B cell (primary cell): ENCODE measurements at regions not wholly inside any gene's neighbourhood (a gene's known extent, or its start where the extent isn't known, plus 50 kb on each side); places are given as distances from the start of the nearest gene placed in this dataset.
"Not testable (repeated sequence)": the region's sequence is repeated elsewhere in the genome, so short reads cannot be mapped to it uniquely, and the experiment has no call there.

ENCODE experiments used
- ATAC-seq: fragments of 200-7000 bp; cut with Tn5 transposase; one replicate; pipeline ENCODE4 v1.10.0; 2021; ENCODE audit warnings: low read depth, mild to moderate bottlenecking, moderate number of reproducible peaks, moderate library complexity
- CTCF ChIA-PET: fragments of 350-600 bp; sonication (Branson Sonifier 250); formaldehyde crosslinking; loops from one replicate; lab custom pipeline; 2021; ENCODE audit warnings: antibody characterized with exemption, inconsistent platforms; lab: Charles Lee
- POLR2A ChIA-PET: fragments of 350-600 bp; sonication (Branson Sonifier 250); formaldehyde crosslinking; loops from one replicate; lab custom pipeline; 2021; ENCODE audit warnings: antibody characterized with exemption; lab: Charles Lee
- DNase-seq: peaks from one replicate; pipeline ENCODE4 v3.0.0; 2013
- H2AFZ ChIP-seq: 2 replicates; pipeline ENCODE4 v1.6.1; 2012; ENCODE audit warnings: mild to moderate bottlenecking, low read depth, low read length; ENCODE audit not compliant: insufficient read depth, poor library complexity, severe bottlenecking
- H3K27ac ChIP-seq, 2 donors: 1 replicate in 1 of 2; 2 replicates in 1 of 2; pipeline ENCODE4 v1.5.1; 2012 to 2013; ENCODE audit warnings: low read length in 2 of 2, mild to moderate bottlenecking in 2 of 2, moderate library complexity in 1 of 2
- H3K27me3 ChIP-seq, 4 experiments: fragments of 200-600 bp in 1 of 4; sonication (generic) in 1 of 4; replicated peaks in 1 of 4; 1 replicate in 2 of 4; 2 replicates in 2 of 4; pipeline versions ENCODE4 v1.6.1 to v1.7.0; 2013 to 2016; ENCODE audit warnings: low read length in 3 of 4, mild to moderate bottlenecking in 2 of 4, mixed read lengths in 1 of 4, moderate library complexity in 1 of 4; ENCODE audit not compliant: insufficient read depth in 4 of 4, control insufficient read depth in 3 of 4; ENCODE audit errors: control extremely low read depth in 1 of 4
- H3K36me3 ChIP-seq, 2 experiments: replicated peaks in 1 of 2; 1 replicate in 1 of 2; 2 replicates in 1 of 2; pipeline versions ENCODE4 v1.6.1 to v1.7.1; 2013; ENCODE audit warnings: low read length in 1 of 2; ENCODE audit not compliant: insufficient read depth in 2 of 2, control insufficient read depth in 1 of 2; ENCODE audit errors: control extremely low read depth in 1 of 2, extremely low read depth in 1 of 2
- H3K4me1 ChIP-seq, 2 donors: fragments of 200-600 bp in 1 of 2; sonication (generic) in 1 of 2; 1 replicate in 1 of 2; 2 replicates in 1 of 2; pipeline versions ENCODE4 v1.5.1 to v1.6.1; 2013 to 2017; ENCODE audit warnings: low read length in 2 of 2; ENCODE audit not compliant: control insufficient read depth in 2 of 2, insufficient read depth in 2 of 2
- H3K4me2 ChIP-seq: replicated peaks from 2 replicates; pipeline ENCODE3; 2012; ENCODE audit warnings: mild to moderate bottlenecking, low read depth, low read length; ENCODE audit not compliant: poor library complexity, severe bottlenecking
- H3K4me3 ChIP-seq, 5 experiments: fragments of 200-600 bp in 1 of 5; sonication (generic) in 1 of 5; 1 replicate in 3 of 5; 2 replicates in 2 of 5; pipeline versions ENCODE4 v1.5.1 to v1.7.0; 2011 to 2016; ENCODE audit warnings: low read length in 4 of 5, mild to moderate bottlenecking in 4 of 5, low read depth in 2 of 5, control low read depth in 1 of 5, moderate library complexity in 1 of 5; ENCODE audit not compliant: insufficient read depth in 1 of 5; ENCODE audit errors: control extremely low read depth in 1 of 5, extremely low read depth in 1 of 5
- H3K79me2 ChIP-seq: fragments of 200-600 bp; sonication (generic); one replicate; pipeline ENCODE4 v1.6.0; 2016; ENCODE audit warnings: low read length; ENCODE audit not compliant: control insufficient read depth, insufficient read depth
- H3K9ac ChIP-seq: fragments of 200-600 bp; sonication (generic); 2 replicates; pipeline ENCODE4 v1.6.1; 2017; ENCODE audit warnings: mild to moderate bottlenecking, low read length, moderate library complexity
- H3K9me3 ChIP-seq, 3 donors: one replicate each; pipeline versions ENCODE4 v1.6.1 to v1.7.1; 2013; ENCODE audit warnings: low read length in 2 of 3; ENCODE audit not compliant: control insufficient read depth in 2 of 3, insufficient read depth in 1 of 3; ENCODE audit errors: control extremely low read depth in 1 of 3
- H4K20me1 ChIP-seq: 2 replicates; pipeline ENCODE4 v1.6.0; 2012; ENCODE audit warnings: mild to moderate bottlenecking, low read length; ENCODE audit not compliant: insufficient read depth, control insufficient read depth, poor library complexity, severe bottlenecking
- H3K27ac Mint-ChIP-seq: one replicate; pipeline ENCODE4 v1.8.0; 2021; ENCODE audit warnings: mixed read lengths
- H3K27me3 Mint-ChIP-seq: one replicate; pipeline ENCODE4 v1.8.0; 2021; ENCODE audit warnings: mixed read lengths
- H3K4me1 Mint-ChIP-seq: one replicate; pipeline ENCODE4 v1.8.0; 2021; ENCODE audit warnings: mixed read lengths
- H3K4me3 Mint-ChIP-seq: one replicate; pipeline ENCODE4 v1.8.0; 2021; ENCODE audit warnings: mixed read lengths
- H3K9me3 Mint-ChIP-seq: one replicate; pipeline ENCODE4 v1.8.0; 2022; ENCODE audit warnings: mixed read lengths; ENCODE audit not compliant: insufficient read depth
- CTCF ChIP-seq: fragments of 200-600 bp; IDR thresholded peaks from one replicate; pipeline ENCODE4 v1.8.0; 2022; ENCODE audit warnings: antibody characterized with exemption, mild to moderate bottlenecking
- EZH2 ChIP-seq: IDR thresholded peaks from 2 replicates; pipeline ENCODE4 v1.6.1; 2012; ENCODE audit warnings: borderline replicate concordance, low read depth, mild to moderate bottlenecking, moderate library complexity, low read length; ENCODE audit not compliant: insufficient read depth, poor library complexity, severe bottlenecking
- WGBS: methylation state at CpG from one replicate; pipeline ENCODE4 v1.1.5; 2013; ENCODE audit warnings: missing lambda C conversion rate; ENCODE audit not compliant: insufficient coverage; 5-methylcytosine and 5-hydroxymethylcytosine counted together
- intact Hi-C: fragments of 100-400 bp; cut with micrococcal nuclease; formaldehyde crosslinking; loops from one replicate; pipeline ENCODE4 v1.10.0; 2022

DNA sequence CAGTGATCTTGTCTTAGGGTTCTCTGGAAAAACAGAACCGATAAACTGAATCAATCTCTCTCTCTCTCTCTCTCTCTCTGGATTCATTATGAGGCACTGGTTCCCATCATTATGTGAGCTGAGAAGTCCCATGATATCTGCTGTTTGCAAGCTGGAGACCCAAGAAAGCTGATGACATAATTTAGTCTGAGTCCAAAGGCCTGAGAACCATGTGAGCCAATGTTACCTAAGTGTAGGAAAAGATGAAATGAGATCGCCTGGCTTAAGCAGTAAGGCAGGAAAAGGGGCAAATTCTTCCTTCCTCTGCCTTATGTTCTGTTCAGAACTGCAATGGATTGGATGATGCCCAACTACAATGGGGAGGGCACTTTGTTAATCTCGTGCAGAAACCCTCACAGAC lies 207.4 kb downstream of the RBM46 start:
- no peak for TF ChIP-seq CTCF
- no peak for TF ChIP-seq EZH2
- Mint-ChIP-seq H3K4me3 (no peak overlapping the region), H3K9me3 (no peaks in the 10 kb centered on the region), H3K27ac (no peak overlapping the region), H3K4me1 (no peaks in the 10 kb centered on the region), H3K27me3 (no peaks in the 10 kb centered on the region)
- H3K27me3 ChIP-seq, result no peaks in the 10 kb centered on the region
- H3K4me2 ChIP-seq, result no peak overlapping the region
- H3K27ac ChIP-seq, result no peak overlapping the region
- ChIA-PET POLR2A (no interaction called here), CTCF (no interaction called here)
- no peaks in the 10 kb centered on the region for H3K36me3 ChIP-seq
- no peaks in the 10 kb centered on the region for H3K4me1 ChIP-seq
- ATAC-seq (no peak), DNase-seq (no peak)
- no peak overlapping the region for H3K9ac ChIP-seq
- no peaks in the 10 kb centered on the region for H3K79me2 ChIP-seq
- no peak overlapping the region for H2AFZ ChIP-seq
- H3K9me3 ChIP-seq, result no peaks in the 10 kb centered on the region
- intact Hi-C loops, result no loop called here
- no peaks in the 10 kb centered on the region for H4K20me1 ChIP-seq
- no peak overlapping the region for H3K4me3 ChIP-seq
- 100% methylated on average over 1 of the region's 3 CpGs for WGBS

GRCh38 chr4:154989511-154989910 lies 208.4 kb downstream of the RBM46 start:
- no peak for DNase-seq
- Histone ChIP-seq H3K9me3 (no peaks in the 10 kb centered on the region), H3K4me3 (no peak overlapping the region), H4K20me1 (no peaks in the 10 kb centered on the region), H3K79me2 (no peaks in the 10 kb centered on the region), H2AFZ (no peak overlapping the region), H3K27ac (no peak overlapping the region), H3K9ac (no peak overlapping the region), H3K27me3 (no peaks in the 10 kb centered on the region), H3K36me3 (no peaks in the 10 kb centered on the region), H3K4me2 (no peak overlapping the region), H3K4me1 (no peaks in the 10 kb centered on the region)
- TF ChIP-seq CTCF, result no peak
- TF ChIP-seq EZH2, result no peak
- ChIA-PET POLR2A (no interaction called here), CTCF (no interaction called here)
- H3K27me3 Mint-ChIP-seq, result no peaks in the 10 kb centered on the region
- intact Hi-C loops, result no loop called here
- ATAC-seq, result no peak
- H3K9me3 Mint-ChIP-seq, result no peaks in the 10 kb centered on the region
- no peaks in the 10 kb centered on the region for H3K4me1 Mint-ChIP-seq
- no peak overlapping the region for H3K27ac Mint-ChIP-seq
- H3K4me3 Mint-ChIP-seq, result no peak overlapping the region
- WGBS, result 91% methylated on average over 1 of the region's 6 CpGs

- H3K4me3 ChIP-seq, H3K9ac ChIP-seq, H2AFZ ChIP-seq, H3K27ac ChIP-seq, H4K20me1 ChIP-seq, ATAC-seq, H3K9me3 Mint-ChIP-seq, intact Hi-C loops, H3K36me3 ChIP-seq, H3K4me3 Mint-ChIP-seq, H3K9me3 ChIP-seq, H3K27me3 ChIP-seq, H3K4me2 ChIP-seq, H3K27me3 Mint-ChIP-seq, POLR2A ChIA-PET, DNase-seq, H3K79me2 ChIP-seq, H3K4me1 ChIP-seq, H3K4me1 Mint-ChIP-seq, H3K27ac Mint-ChIP-seq, CTCF ChIA-PET: not testable (repeated sequence)
- WGBS, result no CpG with 5 or more reads among the region's 5 CpGs
Observed at GRCh38 chr4:154997866-154998265, 210.6 kb upstream of the NPY2R start.
